ENCODE measurements at regions not wholly inside any gene's neighbourhood (a gene's known extent, or its start where the extent isn't known, plus 50 kb on each side); places are given as distances from the start of the nearest gene placed in this dataset.

DNA sequence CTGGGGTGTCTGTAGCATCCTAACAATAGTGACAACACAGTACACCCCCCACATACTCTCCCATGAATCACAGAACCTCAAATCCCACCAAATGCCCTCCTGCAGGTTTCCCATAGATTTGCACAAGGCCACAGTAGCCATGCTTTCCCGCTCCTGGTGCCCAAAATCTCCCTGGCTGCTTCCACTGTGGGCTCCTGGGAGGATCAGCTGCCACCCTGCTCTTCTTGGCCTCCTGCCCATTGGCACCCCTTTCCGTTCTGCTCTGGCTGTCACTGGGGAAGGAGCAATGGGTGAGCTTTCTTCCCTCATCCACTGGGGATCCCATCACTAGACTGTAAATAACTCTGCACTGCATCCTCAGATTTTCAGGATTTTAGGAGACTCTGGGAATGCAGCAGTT lies 92.1 kb upstream of the SLC24A5 start:
- no peak for TF ChIP-seq CTCF (IDR thresholded peaks at IDR 0.05; ENCODE audit: insufficient read depth, low read depth, low read length)
- TF ChIP-seq EZH2 (IDR thresholded peaks at IDR 0.05; ENCODE audit: insufficient read depth, low read length): no peak
